LNCaP clone FGC (cell line): ENCODE measurements at regions not wholly inside any gene's neighbourhood (a gene's known extent, or its start where the extent isn't known, plus 50 kb on each side); places are given as distances from the start of the nearest gene placed in this dataset.

ENCODE experiments used
- DNase-seq: peaks from one replicate; pipeline ENCODE4 v3.0.0-alpha.2; 2011; ENCODE audit warnings: low read depth
- H3K4me3 ChIP-seq: 2 replicates; pipeline ENCODE4 v1.5.1; 2011; ENCODE audit warnings: mild to moderate bottlenecking, low read depth, low read length, control low read depth
- CTCF ChIP-seq: IDR thresholded peaks from 2 replicates; pipeline ENCODE4 v1.5.1; 2012; ENCODE audit warnings: mild to moderate bottlenecking; ENCODE audit not compliant: control insufficient read depth, insufficient read depth; ENCODE audit errors: extremely low read depth

GRCh38 chr6:18861204-18861603 is 474.1 kb downstream of the RNF144B start:
- no peak overlapping the region for H3K4me3 ChIP-seq
- no peak for DNase-seq
- TF ChIP-seq CTCF, result no peak

GRCh38 chr6:18883268-18883667 is 496.1 kb downstream of the RNF144B start:
- no peak for DNase-seq
- no peak for TF ChIP-seq CTCF
- H3K4me3 ChIP-seq, result no peak overlapping the region

GRCh38 chr6:18883851-18884250 is 496.7 kb downstream of the RNF144B start:
- no peak overlapping the region for H3K4me3 ChIP-seq
- no peak for DNase-seq
- no peak for TF ChIP-seq CTCF

- H3K4me3 ChIP-seq, result no peak overlapping the region
- DNase-seq, result no peak
- TF ChIP-seq CTCF, result no peak
Observed at GRCh38 chr6:18893540-18894269, 506.6 kb downstream of the RNF144B start.

- DNase-seq, result no peak
- no peak for TF ChIP-seq CTCF
- H3K4me3 ChIP-seq, result no peak overlapping the region
Observed at GRCh38 chr6:18897350-18897749, 510.2 kb downstream of the RNF144B start.

- H3K4me3 ChIP-seq, result no peak overlapping the region
- DNase-seq, result no peak
- TF ChIP-seq CTCF, result no peak
Observed at GRCh38 chr6:18904681-18905080, 517.5 kb downstream of the RNF144B start.

GRCh38 chr6:18920701-18921100 is 533.6 kb downstream of the RNF144B start:
- TF ChIP-seq CTCF, result no peak
- H3K4me3 ChIP-seq, result no peak overlapping the region
- no peak for DNase-seq
